ENCODE measurements at regions not wholly inside any gene's neighbourhood (a gene's known extent, or its start where the extent isn't known, plus 50 kb on each side); places are given as distances from the start of the nearest gene placed in this dataset.

DNA sequence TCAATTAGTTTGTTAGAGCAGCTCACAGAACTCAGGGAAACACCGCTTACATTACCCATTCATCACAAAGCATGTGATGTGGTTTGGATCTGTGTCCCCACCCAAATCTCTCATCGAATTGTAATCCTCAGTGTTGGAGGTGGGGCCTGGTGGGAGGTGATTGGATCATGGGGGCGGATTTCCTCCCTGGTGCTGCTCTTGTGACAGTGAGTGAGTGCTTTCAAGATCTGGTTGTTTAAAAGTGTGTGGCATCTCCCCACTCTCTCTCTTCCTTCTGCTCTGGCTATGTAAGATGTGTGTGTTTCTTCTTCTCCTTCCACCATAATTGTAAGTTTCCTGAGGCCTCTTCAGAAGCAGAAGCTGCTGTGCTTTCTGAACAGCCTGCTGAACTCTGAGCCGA lies 63.5 kb upstream of the AGPS start (continued):
- TF ChIP-seq, protein P1, sequence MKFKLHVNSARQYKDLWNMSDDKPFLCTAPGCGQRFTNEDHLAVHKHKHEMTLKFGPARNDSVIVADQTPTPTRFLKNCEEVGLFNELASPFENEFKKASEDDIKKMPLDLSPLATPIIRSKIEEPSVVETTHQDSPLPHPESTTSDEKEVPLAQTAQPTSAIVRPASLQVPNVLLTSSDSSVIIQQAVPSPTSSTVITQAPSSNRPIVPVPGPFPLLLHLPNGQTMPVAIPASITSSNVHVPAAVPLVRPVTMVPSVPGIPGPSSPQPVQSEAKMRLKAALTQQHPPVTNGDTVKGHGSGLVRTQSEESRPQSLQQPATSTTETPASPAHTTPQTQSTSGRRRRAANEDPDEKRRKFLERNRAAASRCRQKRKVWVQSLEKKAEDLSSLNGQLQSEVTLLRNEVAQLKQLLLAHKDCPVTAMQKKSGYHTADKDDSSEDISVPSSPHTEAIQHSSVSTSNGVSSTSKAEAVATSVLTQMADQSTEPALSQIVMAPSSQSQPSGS (IDR thresholded peaks at IDR 0.05; ENCODE audit: low read length), result no peak
- no peak for TF ChIP-seq ASH2L (IDR thresholded peaks at IDR 0.05; ENCODE audit: low read length)
